GM20000 (cell line): ENCODE measurements at regions not wholly inside any gene's neighbourhood (a gene's known extent, or its start where the extent isn't known, plus 50 kb on each side); places are given as distances from the start of the nearest gene placed in this dataset.

Experiments
- DNase-seq: peaks from one replicate; pipeline ENCODE4 v3.0.0; 2012; ENCODE audit warnings: low spot score
- TF ChIP-seq, protein P1 (sequence below): IDR thresholded peaks from 2 replicates; pipeline ENCODE4 v1.5.1; 2012; ENCODE audit warnings: mild to moderate bottlenecking, control low read depth; ENCODE audit errors: extremely low read depth, missing control alignments

DNA sequence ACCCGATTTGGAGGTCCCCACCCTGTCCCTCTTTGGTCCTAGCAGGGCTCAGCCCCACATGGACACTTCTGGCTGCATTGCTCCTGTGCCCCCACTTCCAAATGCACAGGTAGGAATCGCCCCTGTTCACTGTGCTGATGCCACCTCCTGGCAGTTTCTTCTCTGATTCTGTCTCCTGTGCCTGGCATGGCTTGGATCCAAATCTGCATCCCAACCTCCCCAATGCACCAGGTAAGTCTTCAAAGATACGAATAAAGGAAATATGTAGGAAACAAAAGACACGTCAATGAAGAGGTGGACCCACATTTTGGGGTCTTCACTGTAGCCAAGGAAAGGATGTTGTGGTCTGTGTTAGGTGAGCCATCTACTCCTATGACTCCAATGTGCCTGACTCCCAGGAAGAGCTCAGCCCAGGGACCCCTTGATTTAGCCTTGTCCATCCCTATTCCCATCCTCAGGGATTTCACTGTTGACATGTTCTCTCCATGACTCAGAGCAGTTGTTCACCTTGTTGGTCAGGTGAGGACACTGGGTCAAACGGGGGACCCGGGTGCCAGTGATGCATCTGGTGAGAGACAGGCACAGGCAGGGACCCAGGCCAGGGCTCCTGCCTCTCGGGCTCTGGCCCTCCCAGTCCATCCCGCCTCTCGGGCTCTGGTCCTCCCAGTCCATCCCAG, 341.8 kb downstream of the CXCL12 start:
- TF ChIP-seq, protein P1, sequence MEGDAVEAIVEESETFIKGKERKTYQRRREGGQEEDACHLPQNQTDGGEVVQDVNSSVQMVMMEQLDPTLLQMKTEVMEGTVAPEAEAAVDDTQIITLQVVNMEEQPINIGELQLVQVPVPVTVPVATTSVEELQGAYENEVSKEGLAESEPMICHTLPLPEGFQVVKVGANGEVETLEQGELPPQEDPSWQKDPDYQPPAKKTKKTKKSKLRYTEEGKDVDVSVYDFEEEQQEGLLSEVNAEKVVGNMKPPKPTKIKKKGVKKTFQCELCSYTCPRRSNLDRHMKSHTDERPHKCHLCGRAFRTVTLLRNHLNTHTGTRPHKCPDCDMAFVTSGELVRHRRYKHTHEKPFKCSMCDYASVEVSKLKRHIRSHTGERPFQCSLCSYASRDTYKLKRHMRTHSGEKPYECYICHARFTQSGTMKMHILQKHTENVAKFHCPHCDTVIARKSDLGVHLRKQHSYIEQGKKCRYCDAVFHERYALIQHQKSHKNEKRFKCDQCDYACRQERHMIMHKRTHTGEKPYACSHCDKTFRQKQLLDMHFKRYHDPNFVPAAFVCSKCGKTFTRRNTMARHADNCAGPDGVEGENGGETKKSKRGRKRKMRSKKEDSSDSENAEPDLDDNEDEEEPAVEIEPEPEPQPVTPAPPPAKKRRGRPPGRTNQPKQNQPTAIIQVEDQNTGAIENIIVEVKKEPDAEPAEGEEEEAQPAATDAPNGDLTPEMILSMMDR, result no peak

DNA sequence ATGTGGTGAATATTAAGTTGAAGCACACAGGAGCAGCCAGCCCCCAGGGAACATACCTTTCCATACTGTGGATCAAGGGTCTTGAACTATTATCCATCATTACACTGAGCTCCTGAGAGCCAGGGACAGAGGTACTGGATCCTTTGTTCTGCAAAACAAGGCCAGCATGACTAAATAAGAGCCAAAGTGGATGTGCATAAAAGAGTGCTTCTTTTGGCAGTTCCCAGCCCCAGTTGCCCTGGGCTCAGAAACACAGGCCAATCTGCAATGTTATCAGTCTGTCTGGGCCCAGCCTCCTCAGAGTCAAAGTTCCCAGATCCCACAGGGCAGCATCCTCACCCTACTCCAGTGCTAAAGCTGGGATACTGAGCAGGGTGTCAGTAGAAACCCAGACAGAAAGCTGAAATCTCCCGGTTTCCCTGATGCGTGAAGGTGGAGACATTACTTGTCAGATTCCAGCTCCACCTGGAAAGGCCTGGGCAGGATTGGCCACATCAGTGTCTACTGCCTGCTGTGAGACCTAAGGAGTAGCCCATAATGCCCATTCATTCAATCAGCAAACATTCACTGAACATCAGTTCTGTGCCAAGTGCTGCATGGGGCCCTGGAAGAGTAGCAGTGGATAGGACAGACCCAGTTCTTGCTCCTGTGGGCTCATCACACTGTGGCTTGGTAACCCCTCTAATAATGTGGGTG, 342.7 kb downstream of the CXCL12 start:
- no peak for DNase-seq
- TF ChIP-seq, protein P1, result no peak

More for the DNA sequence above, 341.8 kb downstream of the CXCL12 start:
- no peak for DNase-seq

DNA sequence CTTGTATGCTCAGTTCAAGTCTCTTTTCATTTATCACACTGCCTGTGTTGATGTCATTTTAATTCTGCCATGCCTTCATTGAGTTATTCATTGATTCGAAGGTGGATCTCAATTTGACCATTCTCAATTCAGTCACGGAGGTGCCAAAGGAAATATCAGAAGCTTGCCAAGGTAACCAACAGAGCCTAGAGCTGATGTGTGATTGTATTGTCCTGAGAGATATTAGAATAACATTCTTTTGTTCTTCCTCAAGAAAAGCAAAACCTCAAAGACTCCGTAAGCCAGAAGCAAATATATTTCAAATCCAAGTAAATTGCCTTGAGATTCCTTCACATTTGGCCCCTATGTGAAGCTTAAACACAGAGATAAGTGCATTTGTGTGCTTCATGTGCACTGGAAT, 345.3 kb downstream of the CXCL12 start:
- TF ChIP-seq, protein P1, result no peak
- no peak for DNase-seq

DNA sequence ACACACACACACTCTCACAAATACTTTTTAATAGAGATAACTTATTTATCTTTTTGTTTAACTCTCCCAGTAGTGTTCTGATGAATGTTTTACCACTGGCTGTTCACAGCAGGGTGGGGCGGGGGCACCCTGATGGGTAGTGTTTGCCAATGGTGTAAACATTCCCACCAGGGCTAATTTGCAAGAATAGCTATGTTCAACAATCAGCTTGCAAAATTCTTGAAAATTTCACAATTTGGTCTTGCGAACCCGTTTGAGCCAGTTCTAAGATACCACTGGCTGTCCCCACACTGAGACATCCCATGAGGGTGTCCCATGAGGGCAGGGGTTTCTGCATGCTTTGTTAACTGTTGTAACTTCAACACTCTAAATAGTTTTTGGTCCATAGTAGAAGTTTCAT, 348.5 kb downstream of the CXCL12 start:
- no peak for DNase-seq

DNA sequence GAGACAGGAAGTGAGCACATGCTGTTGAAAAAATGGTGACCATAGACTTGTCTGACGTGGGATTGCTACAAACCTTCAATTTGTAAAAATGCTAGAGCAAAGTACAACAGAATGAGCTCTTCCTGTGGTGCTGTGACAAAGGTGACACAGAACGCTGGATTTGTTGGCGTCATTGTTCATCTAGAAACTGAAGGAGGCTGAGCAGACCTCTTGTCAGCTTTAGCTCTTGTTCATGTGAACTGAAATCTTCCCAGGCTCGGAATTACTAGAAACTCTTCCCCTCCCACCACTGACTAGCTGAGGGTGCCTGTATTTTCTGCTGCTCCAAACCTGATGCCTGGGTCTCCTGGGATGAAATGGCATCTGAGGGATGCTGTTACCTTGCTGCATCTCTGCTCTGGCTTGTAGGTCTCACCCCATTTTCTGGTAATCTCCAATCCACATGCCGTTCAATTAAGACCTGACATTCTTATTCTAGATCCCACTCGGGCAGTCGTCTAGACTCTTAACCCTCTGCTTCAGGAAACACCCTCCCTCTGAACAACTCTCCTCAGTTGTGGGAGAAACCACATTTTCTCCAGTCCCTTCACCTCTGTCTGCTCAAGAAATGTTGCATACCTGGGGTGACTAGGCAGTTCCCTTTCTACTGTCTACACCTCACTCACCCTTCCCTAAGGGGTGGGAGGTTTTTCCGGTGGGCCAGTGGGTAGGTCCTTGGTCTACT, 349.3 kb downstream of the CXCL12 start:
- DNase-seq, result peak; percentile 19
- TF ChIP-seq, protein P1, result no peak

More for the DNA sequence above, 348.5 kb downstream of the CXCL12 start:
- TF ChIP-seq, protein P1, result no peak

DNA sequence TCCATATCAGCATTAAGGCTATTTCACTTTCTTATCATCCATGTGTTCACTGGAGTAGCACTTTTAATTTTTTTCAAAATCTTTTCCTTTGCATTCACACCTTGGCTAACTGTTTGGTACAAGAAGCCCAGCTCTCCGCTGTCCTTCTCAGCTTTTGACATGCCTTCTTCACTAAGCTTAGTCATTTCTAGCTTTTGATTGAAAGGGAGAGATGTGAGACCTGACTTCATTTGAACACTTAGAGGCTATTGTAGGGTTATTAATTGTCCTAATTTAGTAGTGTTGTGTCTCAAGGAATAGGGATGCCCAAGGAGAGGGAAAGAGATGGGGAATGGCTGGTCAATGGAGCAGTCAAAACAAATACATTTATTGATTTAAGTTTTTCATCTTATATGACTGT, 350.0 kb downstream of the CXCL12 start:
- TF ChIP-seq, protein P1, result no peak
- DNase-seq, result no peak

DNA sequence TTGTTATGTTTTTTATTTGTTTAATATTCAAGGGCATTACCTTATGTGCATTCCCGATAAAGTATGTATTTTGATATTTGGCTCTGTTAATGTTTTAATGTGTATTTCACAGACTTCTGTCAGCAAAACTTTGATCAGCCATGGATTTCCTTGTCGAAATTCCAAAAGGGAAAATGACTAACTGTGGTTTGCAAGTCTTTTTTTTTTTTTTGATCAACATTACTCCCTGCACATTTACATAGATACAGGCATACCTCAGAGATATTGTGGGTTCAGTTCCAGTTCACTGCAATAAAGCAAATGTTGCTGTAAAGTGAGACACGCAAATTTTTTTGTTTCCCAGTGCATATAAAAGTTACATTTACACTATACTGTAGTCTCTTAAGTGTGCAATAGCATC, 351.9 kb downstream of the CXCL12 start:
- TF ChIP-seq, protein P1, result no peak
- DNase-seq, result no peak
